Epidermal melanocyte (primary cell): ENCODE measurements at regions not wholly inside any gene's neighbourhood (a gene's known extent, or its start where the extent isn't known, plus 50 kb on each side); places are given as distances from the start of the nearest gene placed in this dataset.
"Not testable (repeated sequence)": the region's sequence is repeated elsewhere in the genome, so short reads cannot be mapped to it uniquely, and the experiment has no call there.

Experiments used
- DNase-seq: peaks from one replicate; pipeline ENCODE4 v3.0.0; 2011; ENCODE audit warnings: low spot score; ENCODE audit not compliant: insufficient read length

DNA sequence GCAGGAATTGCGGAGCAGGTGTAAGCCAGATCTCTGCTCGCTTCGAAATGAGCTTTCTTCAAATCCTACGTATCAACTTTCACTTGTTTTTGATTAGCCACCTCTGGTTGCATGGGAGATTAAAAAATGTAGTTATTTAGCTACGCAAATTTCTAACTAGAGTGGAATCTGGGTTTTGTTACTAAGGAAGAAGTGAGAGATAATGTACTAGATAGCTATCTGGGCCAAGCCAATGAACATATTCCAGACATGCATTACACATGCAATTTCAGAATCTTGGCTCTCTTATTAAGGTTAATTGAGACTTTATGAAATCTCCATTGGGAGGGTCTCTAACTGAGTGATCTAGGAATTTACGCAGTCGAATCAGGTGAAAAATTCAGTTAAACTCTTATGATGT is 765.7 kb downstream of the DIPK2A start:
- DNase-seq = no peak

GRCh38 chr3:144743225-144743668 is 771.6 kb downstream of the DIPK2A start:
- DNase-seq = no peak

DNA sequence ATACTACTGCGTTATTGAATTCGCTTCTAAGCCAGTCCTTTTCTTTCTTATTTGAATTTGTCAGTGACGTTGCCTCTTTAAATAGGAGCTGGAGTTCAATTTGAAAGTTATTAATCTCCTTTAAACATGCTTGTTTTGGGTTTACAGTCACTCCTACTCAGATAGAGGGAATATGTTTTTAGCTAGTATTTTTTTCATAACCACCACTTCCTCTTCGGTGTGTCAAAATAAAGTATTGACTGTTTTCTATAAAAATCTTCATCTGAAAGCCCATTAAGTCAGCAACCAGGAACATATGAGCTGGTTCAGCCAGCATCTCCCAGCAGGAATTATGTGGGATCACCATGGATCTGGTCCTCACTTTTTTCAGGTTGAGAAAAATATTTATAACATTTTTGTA is 772.9 kb downstream of the DIPK2A start:
- DNase-seq = no peak

DNA sequence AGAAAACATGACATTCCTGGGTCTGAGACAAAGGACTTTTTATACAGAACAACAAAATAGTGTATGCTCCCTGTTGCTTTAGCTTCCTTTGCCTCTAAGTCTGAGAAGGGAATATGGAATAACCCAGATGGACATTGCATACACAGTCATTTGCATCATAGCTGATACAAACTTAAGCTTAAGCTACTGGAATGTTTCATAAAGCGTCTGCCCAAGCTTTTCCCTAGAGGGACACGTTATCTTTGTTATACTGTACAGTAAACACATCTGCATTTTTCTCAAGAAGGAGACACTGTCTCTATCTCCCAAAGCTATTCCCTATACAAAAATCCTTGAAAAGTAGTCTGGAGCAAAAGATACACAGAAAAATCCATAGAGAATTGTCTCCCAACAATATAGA is 775.0 kb downstream of the DIPK2A start:
- no peak for DNase-seq

DNA sequence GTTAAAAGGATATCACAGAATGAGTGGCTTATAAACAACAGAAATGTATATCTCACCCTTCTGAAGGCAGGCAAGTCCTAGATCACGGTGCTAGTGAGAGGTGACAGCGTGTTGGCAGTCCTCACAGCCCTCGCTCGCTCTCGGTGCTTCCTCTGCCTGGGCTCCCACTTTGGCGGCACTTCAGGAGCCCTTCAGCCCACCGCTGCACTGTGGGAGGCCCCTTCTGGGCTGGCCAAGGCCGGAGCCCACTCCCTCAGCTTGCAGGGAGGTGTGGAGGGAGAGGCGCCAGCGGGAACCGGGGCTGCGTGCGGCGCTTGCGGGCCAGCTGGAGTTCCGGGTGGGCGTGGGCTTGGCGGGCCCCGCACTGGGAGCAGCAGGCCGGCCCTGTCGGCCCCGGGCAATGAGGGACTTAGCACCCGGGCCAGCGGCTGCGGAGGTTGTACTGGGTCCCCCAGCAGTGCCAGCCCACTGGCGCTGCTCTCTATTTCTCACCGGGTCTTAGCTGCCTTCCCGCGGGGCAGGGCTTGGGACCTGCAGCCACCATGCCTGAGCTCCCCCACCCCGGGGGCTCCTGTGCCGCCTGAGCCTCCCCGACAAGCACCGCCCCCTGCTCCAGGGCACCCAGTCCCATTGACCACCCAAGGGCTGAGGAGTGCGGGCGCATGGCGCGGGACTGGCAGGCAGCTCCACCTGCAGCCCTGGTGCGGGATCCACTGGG is 778.1 kb downstream of the DIPK2A start:
- not testable (repeated sequence) for DNase-seq

- no peak for DNase-seq
Observed at GRCh38 chr3:144754076-144754783, 782.6 kb downstream of the DIPK2A start.

DNA sequence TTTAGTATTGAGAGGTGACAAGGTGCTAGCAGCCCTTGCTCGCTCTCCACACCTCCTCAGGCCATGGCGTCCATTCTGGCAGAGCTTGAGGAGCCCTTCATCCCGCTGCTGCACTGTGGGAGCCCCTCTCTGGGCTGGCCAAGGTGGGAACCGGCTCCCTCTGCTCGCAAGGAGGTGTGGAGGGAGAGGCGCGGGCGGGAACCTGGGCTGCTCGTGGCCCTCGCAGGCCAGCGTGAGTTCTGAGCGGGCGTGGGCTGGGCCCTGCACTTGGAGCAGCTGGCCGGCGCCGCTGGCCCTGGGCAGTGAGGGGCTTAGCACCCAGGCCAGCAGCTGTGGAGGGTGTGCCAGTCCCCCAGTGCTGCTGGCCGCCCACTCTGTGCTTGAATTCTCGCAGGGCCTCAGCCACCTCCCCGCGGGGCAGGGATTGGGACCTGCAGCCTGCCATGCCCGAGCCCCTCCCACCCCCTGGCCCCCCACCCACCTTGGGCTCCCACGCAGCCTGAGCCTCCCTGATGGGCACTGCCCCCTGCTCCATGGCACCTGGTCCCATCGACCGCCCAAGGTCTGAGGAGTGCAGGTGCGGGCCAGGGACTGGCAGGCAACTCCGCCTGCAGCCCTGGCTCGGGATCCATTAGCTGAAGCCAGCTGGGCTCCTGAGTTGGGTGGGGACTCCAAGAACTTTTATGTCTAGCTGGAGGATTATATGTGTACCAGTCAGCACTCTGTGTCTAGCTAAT is 785.2 kb downstream of the DIPK2A start:
- DNase-seq = no peak

DNA sequence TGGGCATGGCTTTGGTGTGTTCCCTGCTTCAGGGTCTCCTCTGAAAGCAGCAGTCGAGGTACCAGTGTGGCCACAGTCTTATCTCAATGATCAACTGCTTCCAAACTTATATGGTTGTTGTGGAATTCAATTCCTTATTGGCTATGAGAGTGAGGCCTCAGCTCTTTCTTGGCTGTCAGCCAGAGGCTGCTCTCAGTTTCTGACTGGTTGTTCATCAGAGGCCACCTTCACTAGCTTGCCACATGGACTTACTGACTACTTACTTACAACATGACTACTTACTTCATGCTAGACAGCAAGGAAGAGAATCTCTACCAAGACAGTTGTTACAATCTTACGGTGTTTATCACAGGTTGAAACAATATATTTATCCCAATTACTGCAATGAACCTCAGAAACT is 789.2 kb downstream of the DIPK2A start:
- DNase-seq = no peak

GRCh38 chr3:144762091-144762490 is 790.5 kb downstream of the DIPK2A start:
- no peak for DNase-seq

- no peak for DNase-seq
Observed at GRCh38 chr3:144763878-144764454, 792.3 kb downstream of the DIPK2A start.

DNA sequence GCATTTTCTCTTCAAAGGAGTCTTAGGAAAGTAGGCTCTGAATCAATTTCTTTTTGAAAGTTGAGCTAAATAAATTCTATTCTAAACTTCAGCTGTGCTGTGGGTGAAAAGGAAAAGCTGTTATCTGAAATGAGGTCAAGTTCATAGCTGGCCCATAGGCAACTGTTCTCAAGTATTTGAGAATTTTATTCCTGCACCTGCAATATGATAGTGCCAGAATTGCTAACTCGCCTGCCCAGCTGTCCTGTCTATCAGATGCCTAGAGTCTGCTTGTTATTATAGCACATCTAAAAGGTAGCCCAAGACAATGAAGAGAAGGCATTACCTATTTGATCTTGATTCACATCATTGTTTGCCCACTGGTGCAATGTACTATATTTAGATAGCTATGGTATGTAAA is 798.7 kb downstream of the DIPK2A start:
- DNase-seq = no peak

- DNase-seq = no peak
Observed at GRCh38 chr3:144770915-144771351, 799.3 kb downstream of the DIPK2A start.

DNA sequence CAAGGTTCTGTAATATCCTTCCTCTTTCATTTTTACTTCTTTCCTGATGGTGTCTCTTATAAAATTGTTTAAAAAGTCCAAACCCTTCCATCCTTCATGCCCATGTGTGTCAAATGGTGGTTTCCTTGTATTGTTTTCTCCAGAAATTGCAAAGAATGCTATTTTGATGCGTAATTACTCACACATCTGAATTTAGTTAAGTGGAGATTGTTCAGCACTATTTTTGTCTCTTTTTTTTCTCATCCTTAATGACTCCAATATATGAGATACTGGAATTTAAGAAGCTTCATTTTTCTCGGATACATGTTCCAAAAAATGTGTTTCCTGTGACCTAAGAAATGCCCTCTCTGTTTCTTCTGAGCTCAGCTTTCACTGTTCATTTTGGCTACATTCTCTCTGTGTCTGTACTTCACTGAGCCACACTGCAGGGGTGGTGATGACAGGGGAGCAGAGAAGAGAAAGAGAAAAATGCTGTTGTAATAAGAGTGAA is 799.8 kb downstream of the DIPK2A start:
- DNase-seq = no peak

- no peak for DNase-seq
Observed at GRCh38 chr3:144772372-144772771, 800.7 kb downstream of the DIPK2A start.

- no peak for DNase-seq
Observed at GRCh38 chr3:144773350-144773749, 801.7 kb downstream of the DIPK2A start.

- DNase-seq = no peak
Observed at GRCh38 chr3:144774897-144775296, 803.3 kb downstream of the DIPK2A start.

DNA sequence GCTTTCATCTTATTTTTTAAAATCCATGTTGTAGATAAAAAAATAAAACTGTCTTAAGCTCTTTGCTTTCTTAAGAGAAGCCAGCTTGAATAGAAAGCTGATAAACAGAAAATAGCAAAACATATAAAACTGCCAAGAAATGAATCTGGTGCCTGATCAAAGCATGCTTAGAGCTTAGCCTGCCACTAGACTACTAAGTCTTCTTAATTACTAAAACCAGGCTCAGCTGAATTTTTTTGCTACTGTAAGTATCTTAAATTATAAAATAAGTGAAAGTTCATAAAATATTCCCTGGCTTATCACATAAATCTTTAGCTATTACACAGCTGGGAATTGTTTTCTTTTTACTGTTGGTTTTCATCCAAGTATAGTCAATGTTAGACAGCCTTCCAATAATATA is 803.9 kb downstream of the DIPK2A start:
- no peak for DNase-seq

GRCh38 chr3:144777906-144778305 is 806.3 kb downstream of the DIPK2A start:
- DNase-seq = no peak

GRCh38 chr3:144791034-144791433 is 819.4 kb downstream of the DIPK2A start:
- no peak for DNase-seq

DNA sequence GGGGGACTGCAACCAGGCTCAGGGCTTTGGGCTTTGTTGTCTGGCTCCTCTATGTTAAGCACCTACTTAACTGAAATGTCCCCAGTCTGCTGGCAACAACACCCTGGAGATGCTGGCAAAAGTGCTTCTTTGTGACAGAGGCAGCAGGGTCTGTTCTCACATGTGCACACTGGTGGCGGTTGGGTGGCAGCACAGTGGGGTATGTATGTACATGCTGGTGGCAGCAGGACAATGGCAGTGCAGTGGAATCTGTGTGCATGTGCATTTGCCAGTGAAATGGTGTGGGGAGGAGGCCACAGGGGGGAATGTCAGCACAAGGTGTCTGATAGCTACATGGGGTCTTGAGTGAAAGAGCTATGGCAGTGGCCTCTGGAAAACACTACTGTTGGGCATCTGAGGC is 830.3 kb downstream of the DIPK2A start:
- no peak for DNase-seq

GRCh38 chr3:144809380-144809779 is 837.8 kb downstream of the DIPK2A start:
- no peak for DNase-seq

DNA sequence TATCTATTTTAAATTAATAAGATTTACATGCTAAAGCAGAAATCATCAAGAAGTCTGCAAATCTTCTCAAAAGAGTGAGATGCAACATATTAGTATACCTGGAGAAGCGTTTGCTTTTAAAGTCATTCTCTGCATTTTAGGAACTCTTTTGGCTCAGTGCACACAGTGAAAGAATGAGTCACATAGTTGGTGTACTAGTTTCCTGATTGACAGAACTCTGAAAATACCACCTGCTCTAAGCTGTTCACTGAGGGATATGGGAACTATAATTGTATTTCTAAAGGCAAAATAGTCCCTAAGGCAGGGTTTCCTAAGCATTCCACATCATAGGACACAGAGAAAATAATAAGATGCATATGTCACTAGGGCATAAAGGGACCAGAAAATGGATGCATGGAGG is 838.5 kb downstream of the DIPK2A start:
- DNase-seq = no peak
